ENCODE measurements at regions not wholly inside any gene's neighbourhood (a gene's known extent, or its start where the extent isn't known, plus 50 kb on each side); places are given as distances from the start of the nearest gene placed in this dataset.

GRCh38 chr21:40938611-40939010 lies 91.7 kb upstream of the DSCAM start:
- ATAC-seq (no peak), FAIRE-seq (no peak), DNase-seq (no peak)
- no peak for TF ChIP-seq CTCF (IDR thresholded peaks at IDR 0.05)
- WGBS, 2 donors, result 61 to 63% methylated on average over 4 of the region's 4 CpGs
- H3K36me3 ChIP-seq, result no peaks in the 10 kb centered on the region
- no peaks in the 10 kb centered on the region for H3K9me3 ChIP-seq
- H3K4me3 ChIP-seq, result no peak overlapping the region
- H3K4me1 ChIP-seq, result no peaks in the 10 kb centered on the region
- intact Hi-C loops (cut with DNase I), result no loop called here
- H3K27me3 ChIP-seq, result no peaks in the 10 kb centered on the region
- H3K27ac ChIP-seq, result no peak overlapping the region

GRCh38 chr21:40947713-40948112 lies 100.8 kb upstream of the DSCAM start:
- no peak overlapping the region for H3K27ac ChIP-seq
- no peaks in the 10 kb centered on the region for H3K4me1 ChIP-seq
- no peak overlapping the region for H3K4me3 ChIP-seq
- no peak for DNase-seq
- no peak for TF ChIP-seq CTCF (IDR thresholded peaks at IDR 0.05)
- H3K27me3 ChIP-seq, result no peaks in the 10 kb centered on the region
- intact Hi-C loops (cut with DNase I), result no loop called here
- no peaks in the 10 kb centered on the region for H3K9me3 ChIP-seq
- no peak for FAIRE-seq
- no peaks in the 10 kb centered on the region for H3K36me3 ChIP-seq
- 60 to 70% methylated on average over 3 of the region's 3 CpGs for WGBS, 2 donors
- no peak for ATAC-seq

- Histone ChIP-seq H3K36me3 (no peaks in the 10 kb centered on the region), H3K27ac (no peak overlapping the region), H3K4me3 (no peak overlapping the region), H3K9me3 (no peaks in the 10 kb centered on the region), H3K4me1 (no peaks in the 10 kb centered on the region), H3K27me3 (no peaks in the 10 kb centered on the region)
- DNase-seq, result no peak
- no peak for FAIRE-seq
- intact Hi-C loops (cut with DNase I), result no loop called here
- TF ChIP-seq CTCF (IDR thresholded peaks at IDR 0.05), result no peak
- ATAC-seq, result no peak
These were observed 104.0 kb upstream of the DSCAM start for GRCh38 chr21:40950970-40951369.

GRCh38 chr21:40952551-40953323 lies 105.8 kb upstream of the DSCAM start:
- Histone ChIP-seq H3K36me3 (no peaks in the 10 kb centered on the region), H3K9me3 (no peaks in the 10 kb centered on the region), H3K27me3 (no peaks in the 10 kb centered on the region), H3K4me3 (no peak overlapping the region), H3K27ac (no peak overlapping the region), H3K4me1 (no peaks in the 10 kb centered on the region)
- DNase-seq, result no peak
- FAIRE-seq, result no peak
- ATAC-seq, result no peak
- intact Hi-C loops (cut with DNase I), result no loop called here
- TF ChIP-seq CTCF (IDR thresholded peaks at IDR 0.05), result no peak
- 72 to 83% methylated on average over 6 of the region's 6 CpGs for WGBS, 2 donors

GRCh38 chr21:40964691-40965090 lies 117.7 kb upstream of the DSCAM start:
- ATAC-seq (no peak), DNase-seq (no peak), FAIRE-seq (no peak)
- WGBS, 2 donors, result 47 to 53% methylated on average over 2 of the region's 2 CpGs
- Histone ChIP-seq H3K4me1 (no peaks in the 10 kb centered on the region), H3K4me3 (no peak overlapping the region), H3K9me3 (no peaks in the 10 kb centered on the region), H3K27me3 (peaks cover 0 to 10% (median 0%) of the 10 kb centered on the region in 4 donors), H3K27ac (no peak overlapping the region), H3K36me3 (no peaks in the 10 kb centered on the region)
- intact Hi-C loops (cut with DNase I), result no loop called here
- no peak for TF ChIP-seq CTCF (IDR thresholded peaks at IDR 0.05)
